ENCODE measurements at regions not wholly inside any gene's neighbourhood (a gene's known extent, or its start where the extent isn't known, plus 50 kb on each side); places are given as distances from the start of the nearest gene placed in this dataset.
"Not testable (repeated sequence)": the region's sequence is repeated elsewhere in the genome, so short reads cannot be mapped to it uniquely, and the experiment has no call there.

- H3K4me3 ChIP-seq = no peak overlapping the region
- no peak overlapping the region for H3K27ac ChIP-seq
- WGBS, 2 donors (ENCODE audit: low coverage in 1 of 2) = 81% methylated on average over 20 of the region's 21 CpGs; no CpG with 5 or more reads in 1 of the 2 donors
- in situ Hi-C loops (cut with MboI; ENCODE audit: low pct_ligation_motif_present in 1 of 4, low pct_unique_long_range_greater_than_20kb in 1 of 4, low sequenced_read_pairs in 3 of 4) (no loop called here), intact Hi-C loops (cut with DNase I; ENCODE audit: low total_unique reads) (loop anchor here (5.0 kb wide), 1 partner anchor 389 kb away; no protein-coding TSS in a partner anchor)
- no peak for DNase-seq
- no peaks in the 10 kb centered on the region for H3K36me3 ChIP-seq
- H3K27me3 ChIP-seq = no peaks in the 10 kb centered on the region
- no peaks in the 10 kb centered on the region for H3K9me3 ChIP-seq
- H3K4me1 ChIP-seq = no peaks in the 10 kb centered on the region
- TF ChIP-seq EP300 (IDR thresholded peaks at IDR 0.05; ENCODE audit: low read depth) (no peak), POLR2A (IDR thresholded peaks at IDR 0.05) (no peak), POLR2AphosphoS5 (IDR thresholded peaks at IDR 0.05) (no peak)
- TF ChIP-seq, protein P1, sequence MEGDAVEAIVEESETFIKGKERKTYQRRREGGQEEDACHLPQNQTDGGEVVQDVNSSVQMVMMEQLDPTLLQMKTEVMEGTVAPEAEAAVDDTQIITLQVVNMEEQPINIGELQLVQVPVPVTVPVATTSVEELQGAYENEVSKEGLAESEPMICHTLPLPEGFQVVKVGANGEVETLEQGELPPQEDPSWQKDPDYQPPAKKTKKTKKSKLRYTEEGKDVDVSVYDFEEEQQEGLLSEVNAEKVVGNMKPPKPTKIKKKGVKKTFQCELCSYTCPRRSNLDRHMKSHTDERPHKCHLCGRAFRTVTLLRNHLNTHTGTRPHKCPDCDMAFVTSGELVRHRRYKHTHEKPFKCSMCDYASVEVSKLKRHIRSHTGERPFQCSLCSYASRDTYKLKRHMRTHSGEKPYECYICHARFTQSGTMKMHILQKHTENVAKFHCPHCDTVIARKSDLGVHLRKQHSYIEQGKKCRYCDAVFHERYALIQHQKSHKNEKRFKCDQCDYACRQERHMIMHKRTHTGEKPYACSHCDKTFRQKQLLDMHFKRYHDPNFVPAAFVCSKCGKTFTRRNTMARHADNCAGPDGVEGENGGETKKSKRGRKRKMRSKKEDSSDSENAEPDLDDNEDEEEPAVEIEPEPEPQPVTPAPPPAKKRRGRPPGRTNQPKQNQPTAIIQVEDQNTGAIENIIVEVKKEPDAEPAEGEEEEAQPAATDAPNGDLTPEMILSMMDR (IDR thresholded peaks at IDR 0.05) = no peak
These were observed 338.9 kb upstream of the TECRL start for GRCh38 chr4:64747919-64748715.

- in situ Hi-C loops (cut with MboI; ENCODE audit: low pct_ligation_motif_present in 1 of 4, low pct_unique_long_range_greater_than_20kb in 1 of 4, low sequenced_read_pairs in 3 of 4) = no loop called here
- intact Hi-C loops (cut with DNase I; ENCODE audit: low total_unique reads) = no loop called here
- Histone ChIP-seq H3K4me1 (no peaks in the 10 kb centered on the region), H3K9me3 (no peaks in the 10 kb centered on the region), H3K27me3 (no peaks in the 10 kb centered on the region), H3K4me3 (no peak overlapping the region), H3K36me3 (no peaks in the 10 kb centered on the region), H3K27ac (no peak overlapping the region)
- TF ChIP-seq POLR2A (IDR thresholded peaks at IDR 0.05) (no peak), EP300 (IDR thresholded peaks at IDR 0.05; ENCODE audit: low read depth) (no peak), POLR2AphosphoS5 (IDR thresholded peaks at IDR 0.05) (no peak)
- TF ChIP-seq, protein P1 (IDR thresholded peaks at IDR 0.05) = no peak
- WGBS, 2 donors (ENCODE audit: low coverage in 1 of 2) = 86 to 92% methylated on average over 3 of the region's 3 CpGs
- DNase-seq = no peak
These were observed 329.0 kb upstream of the TECRL start for GRCh38 chr4:64738240-64738639.

- intact Hi-C loops (cut with DNase I; ENCODE audit: low total_unique reads); DNase-seq: not testable (repeated sequence)
- WGBS, 2 donors (ENCODE audit: low coverage in 1 of 2) = 44 to 81% methylated on average over 2 of the region's 2 CpGs
These were observed 328.5 kb upstream of the TECRL start for GRCh38 chr4:64737854-64738138.

GRCh38 chr4:64737026-64737853 is 328.0 kb upstream of the TECRL start:
- TF ChIP-seq, protein P1 (IDR thresholded peaks at IDR 0.05) = no peak
- TF ChIP-seq POLR2AphosphoS5 (IDR thresholded peaks at IDR 0.05) = no peak
- no peak for TF ChIP-seq POLR2A (IDR thresholded peaks at IDR 0.05)
- no peak for TF ChIP-seq EP300 (IDR thresholded peaks at IDR 0.05; ENCODE audit: low read depth)
- H3K36me3 ChIP-seq = no peaks in the 10 kb centered on the region

More at GRCh38 chr4:64737854-64738138, 328.5 kb upstream of the TECRL start:
- H3K4me1 ChIP-seq; H3K27me3 ChIP-seq; H3K9me3 ChIP-seq; in situ Hi-C loops (cut with MboI; ENCODE audit: low pct_ligation_motif_present in 1 of 4, low pct_unique_long_range_greater_than_20kb in 1 of 4, low sequenced_read_pairs in 3 of 4); H3K4me3 ChIP-seq; H3K27ac ChIP-seq; H3K36me3 ChIP-seq: not testable (repeated sequence)

More at GRCh38 chr4:64737026-64737853, 328.0 kb upstream of the TECRL start:
- no peak for DNase-seq
- intact Hi-C loops (cut with DNase I; ENCODE audit: low total_unique reads) = no loop called here
- in situ Hi-C loops (cut with MboI; ENCODE audit: low pct_ligation_motif_present in 1 of 4, low pct_unique_long_range_greater_than_20kb in 1 of 4, low sequenced_read_pairs in 3 of 4) = no loop called here
- H3K4me1 ChIP-seq = no peaks in the 10 kb centered on the region
- H3K27me3 ChIP-seq = no peaks in the 10 kb centered on the region
- no peak overlapping the region for H3K4me3 ChIP-seq
- no peak overlapping the region for H3K27ac ChIP-seq
- WGBS, 2 donors (ENCODE audit: low coverage in 1 of 2) = 74 to 76% methylated on average over 2 of the region's 2 CpGs
- H3K9me3 ChIP-seq = no peaks in the 10 kb centered on the region

Measured in transverse colon (tissue), 4 donors.